ENCODE measurements at regions not wholly inside any gene's neighbourhood (a gene's known extent, or its start where the extent isn't known, plus 50 kb on each side); places are given as distances from the start of the nearest gene placed in this dataset.
"Not testable (repeated sequence)": the region's sequence is repeated elsewhere in the genome, so short reads cannot be mapped to it uniquely, and the experiment has no call there.

DNA sequence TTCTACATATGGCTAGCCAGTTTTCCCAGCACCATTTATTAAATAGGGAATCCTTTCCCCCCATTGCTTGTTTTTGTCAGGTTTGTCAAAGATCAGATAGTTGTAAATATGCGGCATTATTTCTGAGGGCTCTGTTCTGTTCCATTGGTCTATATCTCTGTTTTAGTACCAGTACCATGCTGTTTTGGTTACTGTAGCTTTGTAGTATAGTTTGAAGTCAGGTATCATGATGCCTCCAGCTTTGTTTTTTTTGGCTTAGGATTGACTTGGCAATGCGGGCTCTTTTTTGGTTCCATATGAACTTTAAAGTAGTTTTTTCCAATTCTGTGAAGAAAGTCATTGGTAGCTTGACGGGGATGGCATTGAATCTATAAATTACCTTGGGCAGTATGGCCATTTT, 60.0 kb upstream of the GPC3 start:
- not testable (repeated sequence) for H3K4me3 ChIP-seq (ENCODE audit: low read depth, low read length); H3K4me1 ChIP-seq (ENCODE audit: control insufficient read depth, insufficient read depth, low read length); H3K9me3 ChIP-seq (ENCODE audit: control insufficient read depth, insufficient read depth, low read depth, low read length); H3K36me3 ChIP-seq (ENCODE audit: control insufficient read depth, insufficient read depth, low read length); H3K27me3 ChIP-seq (ENCODE audit: control insufficient read depth, insufficient read depth, low read length); H3K9ac ChIP-seq (ENCODE audit: low read length); H3K27ac ChIP-seq (ENCODE audit: low read depth, low read length)

DNA sequence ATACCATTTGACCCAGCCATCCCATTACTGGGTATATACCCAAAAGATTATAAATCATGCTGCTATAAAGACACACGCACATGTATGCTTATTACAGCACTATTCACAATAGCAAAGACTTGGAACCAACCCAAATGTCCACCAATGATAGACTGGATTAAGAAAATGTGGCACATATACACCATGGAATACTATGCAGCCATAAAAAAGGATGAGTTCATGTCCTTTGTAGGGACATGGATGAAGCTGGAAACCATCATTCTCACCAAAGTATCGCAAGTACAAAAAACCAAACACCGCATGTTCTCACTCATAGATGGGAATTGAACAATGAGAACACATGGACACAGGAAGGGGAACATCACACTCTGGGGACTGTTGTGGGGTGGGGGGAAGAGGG, 81.7 kb upstream of the GPC3 start:
- H3K36me3 ChIP-seq (ENCODE audit: control insufficient read depth, insufficient read depth, low read length); H3K4me1 ChIP-seq (ENCODE audit: control insufficient read depth, insufficient read depth, low read length); H3K27me3 ChIP-seq (ENCODE audit: control insufficient read depth, insufficient read depth, low read length); H3K9ac ChIP-seq (ENCODE audit: low read length); H3K4me3 ChIP-seq (ENCODE audit: low read depth, low read length); H3K27ac ChIP-seq (ENCODE audit: low read depth, low read length): not testable (repeated sequence)
- peaks cover 11% of the 10 kb centered on the region for H3K9me3 ChIP-seq (ENCODE audit: control insufficient read depth, insufficient read depth, low read depth, low read length)

- H3K4me3 ChIP-seq (ENCODE audit: low read depth, low read length); H3K27me3 ChIP-seq (ENCODE audit: control insufficient read depth, insufficient read depth, low read length); H3K27ac ChIP-seq (ENCODE audit: low read depth, low read length); H3K36me3 ChIP-seq (ENCODE audit: control insufficient read depth, insufficient read depth, low read length); H3K9ac ChIP-seq (ENCODE audit: low read length); H3K4me1 ChIP-seq (ENCODE audit: control insufficient read depth, insufficient read depth, low read length): not testable (repeated sequence)
- peaks cover 10% of the 10 kb centered on the region for H3K9me3 ChIP-seq (ENCODE audit: control insufficient read depth, insufficient read depth, low read depth, low read length)
These were observed 86.5 kb upstream of the GPC3 start for GRCh38 chrX:134071899-134072298.

- Histone ChIP-seq H3K9ac (ENCODE audit: low read length) (no peak overlapping the region), H3K27me3 (ENCODE audit: control insufficient read depth, insufficient read depth, low read length) (no peaks in the 10 kb centered on the region), H3K4me1 (ENCODE audit: control insufficient read depth, insufficient read depth, low read length) (no peaks in the 10 kb centered on the region), H3K9me3 (ENCODE audit: control insufficient read depth, insufficient read depth, low read depth, low read length) (peaks cover 16% of the 10 kb centered on the region), H3K4me3 (ENCODE audit: low read depth, low read length) (no peak overlapping the region), H3K36me3 (ENCODE audit: control insufficient read depth, insufficient read depth, low read length) (no peaks in the 10 kb centered on the region), H3K27ac (ENCODE audit: low read depth, low read length) (no peak overlapping the region)
These were observed 87.9 kb upstream of the GPC3 start for GRCh38 chrX:134073341-134073740.

- no peaks in the 10 kb centered on the region for H3K36me3 ChIP-seq (ENCODE audit: control insufficient read depth, insufficient read depth, low read length)
- no peak overlapping the region for H3K4me3 ChIP-seq (ENCODE audit: low read depth, low read length)
- no peaks in the 10 kb centered on the region for H3K4me1 ChIP-seq (ENCODE audit: control insufficient read depth, insufficient read depth, low read length)
- H3K27ac ChIP-seq (ENCODE audit: low read depth, low read length): no peak overlapping the region
- H3K27me3 ChIP-seq (ENCODE audit: control insufficient read depth, insufficient read depth, low read length): no peaks in the 10 kb centered on the region
- no peak overlapping the region for H3K9ac ChIP-seq (ENCODE audit: low read length)
- H3K9me3 ChIP-seq (ENCODE audit: control insufficient read depth, insufficient read depth, low read depth, low read length): peaks cover 20% of the 10 kb centered on the region
These were observed 88.8 kb upstream of the GPC3 start for GRCh38 chrX:134074151-134074550.

GRCh38 chrX:134075894-134076718, 90.7 kb upstream of the GPC3 start:
- peaks cover 27% of the 10 kb centered on the region for H3K9me3 ChIP-seq (ENCODE audit: control insufficient read depth, insufficient read depth, low read depth, low read length)
- H3K4me3 ChIP-seq (ENCODE audit: low read depth, low read length): no peak overlapping the region
- no peaks in the 10 kb centered on the region for H3K36me3 ChIP-seq (ENCODE audit: control insufficient read depth, insufficient read depth, low read length)
- H3K4me1 ChIP-seq (ENCODE audit: control insufficient read depth, insufficient read depth, low read length): no peaks in the 10 kb centered on the region
- no peak overlapping the region for H3K27ac ChIP-seq (ENCODE audit: low read depth, low read length)
- H3K9ac ChIP-seq (ENCODE audit: low read length): no peak overlapping the region
- H3K27me3 ChIP-seq (ENCODE audit: control insufficient read depth, insufficient read depth, low read length): no peaks in the 10 kb centered on the region

DNA sequence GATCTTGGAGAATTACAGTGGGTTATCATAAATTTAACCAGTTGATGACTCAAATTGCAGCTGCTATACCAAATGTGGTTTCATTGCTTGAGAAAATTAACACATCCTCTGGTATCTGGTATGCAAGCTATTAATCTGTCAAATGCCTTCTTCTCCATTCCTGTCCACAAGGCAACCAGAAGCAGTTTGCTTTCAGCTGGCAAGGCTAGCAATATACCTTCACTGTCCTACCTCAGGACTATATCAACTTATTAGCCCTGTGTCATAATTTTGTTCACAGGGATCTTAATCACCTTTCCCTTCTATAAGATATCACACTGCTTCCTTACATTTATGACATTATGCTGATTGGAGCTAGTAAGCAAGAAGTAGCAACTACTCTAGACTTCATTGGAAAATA, 110.0 kb upstream of the GPC3 start:
- Histone ChIP-seq H3K36me3 (ENCODE audit: control insufficient read depth, insufficient read depth, low read length) (no peaks in the 10 kb centered on the region), H3K4me1 (ENCODE audit: control insufficient read depth, insufficient read depth, low read length) (no peaks in the 10 kb centered on the region), H3K27ac (ENCODE audit: low read depth, low read length) (no peak overlapping the region), H3K4me3 (ENCODE audit: low read depth, low read length) (no peak overlapping the region), H3K27me3 (ENCODE audit: control insufficient read depth, insufficient read depth, low read length) (peaks cover 3% of the 10 kb centered on the region; the same call in 1 of the 2 replicates), H3K9me3 (ENCODE audit: control insufficient read depth, insufficient read depth, low read depth, low read length) (no peaks in the 10 kb centered on the region), H3K9ac (ENCODE audit: low read length) (no peak overlapping the region)

DNA sequence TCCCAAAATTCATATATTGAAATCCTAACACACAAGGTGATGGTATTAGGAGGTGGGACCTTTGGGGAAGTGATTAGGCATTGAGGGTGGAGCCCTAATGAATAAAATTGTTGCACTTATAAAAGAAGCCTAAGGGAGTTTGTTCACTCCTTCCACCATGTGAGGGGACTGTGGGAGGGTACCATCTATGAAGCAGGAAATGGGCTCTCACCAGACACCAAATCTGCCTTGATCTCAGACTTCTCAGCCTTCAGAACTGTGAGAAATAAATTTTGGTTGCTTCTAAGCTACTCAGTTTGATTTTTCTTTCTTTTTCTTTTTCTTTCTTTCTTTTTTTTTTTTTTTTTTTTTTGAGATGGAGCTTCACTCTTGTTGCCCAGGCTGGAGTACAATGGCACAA, 116.2 kb upstream of the GPC3 start:
- Histone ChIP-seq H3K4me3 (ENCODE audit: low read depth, low read length) (no peak overlapping the region), H3K4me1 (ENCODE audit: control insufficient read depth, insufficient read depth, low read length) (no peaks in the 10 kb centered on the region), H3K27ac (ENCODE audit: low read depth, low read length) (no peak overlapping the region), H3K36me3 (ENCODE audit: control insufficient read depth, insufficient read depth, low read length) (no peaks in the 10 kb centered on the region), H3K27me3 (ENCODE audit: control insufficient read depth, insufficient read depth, low read length) (no peaks in the 10 kb centered on the region; the same call in 1 of the 2 replicates), H3K9ac (ENCODE audit: low read length) (no peak overlapping the region), H3K9me3 (ENCODE audit: control insufficient read depth, insufficient read depth, low read depth, low read length) (no peaks in the 10 kb centered on the region; the same call in 1 of the 2 replicates)

DNA sequence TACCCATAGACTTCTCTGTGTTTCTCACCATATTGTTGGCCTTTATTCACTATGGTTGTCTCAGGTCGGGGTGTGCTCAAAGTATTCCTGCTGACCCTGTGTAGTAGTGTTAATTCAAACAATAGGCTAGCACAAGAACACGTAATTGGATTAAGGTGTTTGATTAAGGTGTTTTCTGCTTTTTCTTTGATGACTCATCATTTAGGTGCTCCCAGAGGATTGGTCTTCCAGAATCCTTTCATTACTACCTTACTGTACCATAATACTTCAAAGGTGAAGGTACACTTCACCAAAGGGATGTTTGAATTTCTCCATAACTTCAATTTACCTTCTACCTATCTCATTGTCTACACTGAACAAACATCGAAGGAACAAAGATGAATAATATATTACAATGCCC, 121.7 kb upstream of the CCDC160 start:
- H3K27me3 ChIP-seq (ENCODE audit: control insufficient read depth, insufficient read depth, low read length): no peaks in the 10 kb centered on the region; the same call in 1 of the 2 replicates
- no peaks in the 10 kb centered on the region for H3K4me1 ChIP-seq (ENCODE audit: control insufficient read depth, insufficient read depth, low read length)
- H3K4me3 ChIP-seq (ENCODE audit: low read depth, low read length): no peak overlapping the region
- H3K36me3 ChIP-seq (ENCODE audit: control insufficient read depth, insufficient read depth, low read length): no peaks in the 10 kb centered on the region
- no peak overlapping the region for H3K9ac ChIP-seq (ENCODE audit: low read length)
- H3K9me3 ChIP-seq (ENCODE audit: control insufficient read depth, insufficient read depth, low read depth, low read length): peaks cover 6% of the 10 kb centered on the region
- no peak overlapping the region for H3K27ac ChIP-seq (ENCODE audit: low read depth, low read length)

GRCh38 chrX:134137341-134137740, 99.6 kb upstream of the CCDC160 start:
- Histone ChIP-seq H3K9ac (ENCODE audit: low read length) (no peak overlapping the region), H3K36me3 (ENCODE audit: control insufficient read depth, insufficient read depth, low read length) (no peaks in the 10 kb centered on the region), H3K27ac (ENCODE audit: low read depth, low read length) (no peak overlapping the region), H3K27me3 (ENCODE audit: control insufficient read depth, insufficient read depth, low read length) (peaks cover 6% of the 10 kb centered on the region; the same call in 1 of the 2 replicates), H3K9me3 (ENCODE audit: control insufficient read depth, insufficient read depth, low read depth, low read length) (no peaks in the 10 kb centered on the region), H3K4me1 (ENCODE audit: control insufficient read depth, insufficient read depth, low read length) (peaks cover 4% of the 10 kb centered on the region), H3K4me3 (ENCODE audit: low read depth, low read length) (no peak overlapping the region)

DNA sequence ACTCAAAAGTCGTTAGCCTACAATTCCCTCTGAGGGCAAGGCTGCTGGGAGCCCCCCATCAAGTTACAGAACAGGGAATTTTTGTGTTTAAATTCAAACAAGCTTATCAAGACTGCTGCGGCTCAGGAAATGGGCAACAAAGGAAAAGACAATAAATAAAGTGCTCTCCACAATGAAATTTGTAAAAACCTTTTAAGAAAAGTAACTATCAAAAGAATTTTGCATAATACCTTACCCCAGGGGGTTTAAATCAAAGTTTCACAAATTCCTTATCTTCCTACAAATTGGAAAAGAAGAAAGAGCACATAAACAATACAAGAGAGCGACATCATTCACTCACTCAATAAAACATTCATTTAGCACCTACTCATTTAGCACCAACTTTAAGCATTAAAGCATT, 97.9 kb upstream of the CCDC160 start:
- H3K36me3 ChIP-seq (ENCODE audit: control insufficient read depth, insufficient read depth, low read length): no peaks in the 10 kb centered on the region
- H3K9ac ChIP-seq (ENCODE audit: low read length): no peak overlapping the region
- no peak overlapping the region for H3K4me3 ChIP-seq (ENCODE audit: low read depth, low read length)
- H3K27me3 ChIP-seq (ENCODE audit: control insufficient read depth, insufficient read depth, low read length): peaks cover 6% of the 10 kb centered on the region; the same call in 1 of the 2 replicates
- no peaks in the 10 kb centered on the region for H3K9me3 ChIP-seq (ENCODE audit: control insufficient read depth, insufficient read depth, low read depth, low read length)
- peaks cover 4% of the 10 kb centered on the region for H3K4me1 ChIP-seq (ENCODE audit: control insufficient read depth, insufficient read depth, low read length)
- no peak overlapping the region for H3K27ac ChIP-seq (ENCODE audit: low read depth, low read length)
